H9 (cell line): ENCODE measurements at regions not wholly inside any gene's neighbourhood (a gene's known extent, or its start where the extent isn't known, plus 50 kb on each side); places are given as distances from the start of the nearest gene placed in this dataset.

Experiments
- DNase-seq: peaks from one replicate; pipeline ENCODE4 v3.0.0-alpha.2; 2017
- H2AFZ ChIP-seq: one replicate; pipeline ENCODE4 v1.6.1; 2013; ENCODE audit warnings: mild to moderate bottlenecking, low read length, control low read depth, moderate library complexity
- H2AK5ac ChIP-seq: 2 replicates; pipeline ENCODE4 v1.6.1; 2013; ENCODE audit warnings: low read length, control low read depth, mixed read lengths; ENCODE audit not compliant: insufficient read length
- H2BK120ac ChIP-seq: one replicate; pipeline ENCODE4 v1.6.1; 2013; ENCODE audit warnings: low read depth, mild to moderate bottlenecking, low read length, control low read depth, inconsistent platforms; ENCODE audit not compliant: poor library complexity, severe bottlenecking
- H2BK12ac ChIP-seq: 2 replicates; pipeline ENCODE4 v1.6.1; 2013; ENCODE audit warnings: low read length, control low read depth, mixed read lengths, low read depth; ENCODE audit not compliant: insufficient read length
- H2BK15ac ChIP-seq: 2 replicates; pipeline ENCODE4 v1.6.1; 2013; ENCODE audit warnings: low read depth, low read length, control low read depth
- H2BK20ac ChIP-seq: one replicate; pipeline ENCODE4 v1.6.1; 2013; ENCODE audit warnings: low read depth, mild to moderate bottlenecking, low read length, control low read depth, inconsistent platforms; ENCODE audit not compliant: poor library complexity, severe bottlenecking
- H2BK5ac ChIP-seq: 2 replicates; pipeline ENCODE4 v1.6.1; 2013; ENCODE audit warnings: low read length, control low read depth, mixed read lengths; ENCODE audit not compliant: insufficient read length
- H3K14ac ChIP-seq: 2 replicates; pipeline ENCODE4 v1.6.1; 2013; ENCODE audit warnings: low read length, control low read depth; ENCODE audit not compliant: insufficient read depth
- H3K18ac ChIP-seq: 2 replicates; pipeline ENCODE4 v1.6.1; 2013; ENCODE audit warnings: low read depth, mild to moderate bottlenecking, mixed read lengths, low read length, control low read depth; ENCODE audit not compliant: insufficient read length
- H3K23ac ChIP-seq: 2 replicates; pipeline ENCODE4 v1.6.1; 2013; ENCODE audit warnings: low read length, control low read depth, mixed read lengths, low read depth; ENCODE audit not compliant: insufficient read length
- H3K23me2 ChIP-seq: 2 replicates; pipeline ENCODE4 v1.6.1; 2013; ENCODE audit warnings: low read depth, mild to moderate bottlenecking, mixed read lengths, low read length, control low read depth; ENCODE audit not compliant: insufficient read length, poor library complexity, severe bottlenecking
- H3K27ac ChIP-seq: 2 replicates; pipeline ENCODE4 v1.5.1; 2013; ENCODE audit warnings: low read length, control low read depth, mixed read lengths, low read depth; ENCODE audit not compliant: insufficient read length
- H3K27me3 ChIP-seq: 2 replicates; pipeline ENCODE4 v1.6.1; 2013; ENCODE audit warnings: low read length, control low read depth, inconsistent platforms; ENCODE audit not compliant: insufficient read depth
- H3K4ac ChIP-seq: 2 replicates; pipeline ENCODE4 v1.6.1; 2013; ENCODE audit warnings: low read depth, mild to moderate bottlenecking, control low read depth, inconsistent platforms, low read length, moderate library complexity
- H3K4me1 ChIP-seq: 2 replicates; pipeline ENCODE4 v1.6.1; 2013; ENCODE audit warnings: low read length, control low read depth, inconsistent platforms; ENCODE audit not compliant: insufficient read depth
- H3K4me2 ChIP-seq: 2 replicates; pipeline ENCODE4 v1.6.1; 2013; ENCODE audit warnings: low read length, control low read depth, mixed read lengths; ENCODE audit not compliant: insufficient read length, insufficient read depth
- H3K56ac ChIP-seq: 2 replicates; pipeline ENCODE4 v1.6.1; 2013; ENCODE audit warnings: low read depth, mild to moderate bottlenecking, mixed read lengths, low read length, control low read depth; ENCODE audit not compliant: insufficient read length
- H3K79me1 ChIP-seq: 2 replicates; pipeline ENCODE4 v1.6.1; 2013; ENCODE audit warnings: low read depth, mild to moderate bottlenecking, moderate library complexity, low read length, control low read depth, inconsistent platforms; ENCODE audit not compliant: insufficient read depth, poor library complexity, severe bottlenecking
- H3K79me2 ChIP-seq: 2 replicates; pipeline ENCODE4 v1.6.1; 2013; ENCODE audit warnings: low read length, control low read depth, inconsistent platforms; ENCODE audit not compliant: insufficient read depth
- H3K9ac ChIP-seq: 2 replicates; pipeline ENCODE4 v1.6.1; 2013; ENCODE audit warnings: low read length, control low read depth, mixed read lengths; ENCODE audit not compliant: insufficient read length; ENCODE audit errors: extremely low read depth
- H3K9me3 ChIP-seq: one replicate; pipeline ENCODE4 v1.6.1; 2013; ENCODE audit warnings: low read depth, low read length, inconsistent platforms; ENCODE audit not compliant: control insufficient read depth
- H3T11ph ChIP-seq: one replicate; pipeline ENCODE4 v1.6.1; 2013; ENCODE audit warnings: mild to moderate bottlenecking, low read length, control low read depth, inconsistent platforms
- H4K20me1 ChIP-seq: one replicate; pipeline ENCODE4 v1.6.1; 2013; ENCODE audit not compliant: control insufficient read depth, insufficient read length, insufficient read depth
- H4K5ac ChIP-seq: 2 replicates; pipeline ENCODE4 v1.6.1; 2013; ENCODE audit warnings: low read depth, mild to moderate bottlenecking, mixed read lengths, low read length, control low read depth; ENCODE audit not compliant: insufficient read length
- H4K8ac ChIP-seq: replicated peaks from 2 replicates; pipeline ENCODE4 v1.6.1; 2013; ENCODE audit warnings: low read length, control low read depth, mixed read lengths, low read depth; ENCODE audit not compliant: insufficient read length
- H4K91ac ChIP-seq: 2 replicates; pipeline ENCODE4 v1.6.1; 2013; ENCODE audit warnings: low read depth, mild to moderate bottlenecking, moderate library complexity, mixed read lengths, low read length, control low read depth; ENCODE audit not compliant: insufficient read length
- H3K27ac Mint-ChIP-seq, 3 experiments: 2 replicates in 2 of 3; 3 replicates in 1 of 3; pipeline ENCODE4 v1.8.0; 2020 to 2021; ENCODE audit warnings: mixed read lengths in 3 of 3, mild to moderate bottlenecking in 1 of 3, moderate library complexity in 1 of 3
- H3K27me3 Mint-ChIP-seq: 2 replicates; pipeline ENCODE4 v1.8.0; 2021; ENCODE audit warnings: low read depth, mild to moderate bottlenecking, moderate library complexity, mixed read lengths
- H3K36me3 Mint-ChIP-seq, 3 experiments: 2 replicates in 2 of 3; 3 replicates in 1 of 3; pipeline ENCODE4 v1.8.0; 2020 to 2021; ENCODE audit warnings: low read depth in 3 of 3, mixed read lengths in 3 of 3; ENCODE audit not compliant: insufficient read depth in 1 of 3
- H3K4me1 Mint-ChIP-seq, 2 experiments: 2 replicates each; pipeline ENCODE4 v1.8.0; 2020; ENCODE audit warnings: mixed read lengths in 2 of 2
- H3K4me3 Mint-ChIP-seq, 2 experiments: 2 replicates in 1 of 2; 3 replicates in 1 of 2; pipeline ENCODE4 v1.8.0; 2020 to 2021; ENCODE audit warnings: mild to moderate bottlenecking in 2 of 2, mixed read lengths in 2 of 2, moderate library complexity in 1 of 2
- H3K9me3 Mint-ChIP-seq, 2 experiments: 2 replicates in 1 of 2; 3 replicates in 1 of 2; pipeline ENCODE4 v1.8.0; 2020; ENCODE audit warnings: mild to moderate bottlenecking in 2 of 2, mixed read lengths in 2 of 2, moderate library complexity in 1 of 2
- CTCF ChIP-seq: fragments of 200-600 bp; sonication (generic); conservative IDR thresholded peaks from 3 replicates; pipeline ENCODE4 v1.8.0; 2021; ENCODE audit warnings: antibody characterized with exemption, mild to moderate bottlenecking
- WGBS: extraction: QIAGEN DNeasy Blood & Tissue Kit; methylation state at CpG from one replicate; pipeline ENCODE4 v1.1.7; 2013; ENCODE audit warnings: missing lambda C conversion rate, low lambda C conversion rate, mixed read lengths; ENCODE audit not compliant: insufficient read length; ENCODE audit errors: extremely low coverage; 5-methylcytosine and 5-hydroxymethylcytosine counted together

GRCh38 chr13:80690208-80690607 lies 349.3 kb upstream of the SPRY2 start:
- H3T11ph ChIP-seq, result no peak overlapping the region
- H3K18ac ChIP-seq, result no peak overlapping the region
- no peaks in the 10 kb centered on the region for H3K79me1 ChIP-seq
- H2BK20ac ChIP-seq, result no peak overlapping the region
- Mint-ChIP-seq H3K36me3 (peaks cover 6 to 15% (median 14%) of the 10 kb centered on the region in 3 experiments), H3K27me3 (no peaks in the 10 kb centered on the region; the same call in 1 of the 2 replicates), H3K4me3 (no peak overlapping the region), H3K4me1 (peaks cover 7 to 12% of the 10 kb centered on the region in 2 experiments), H3K9me3 (peaks cover 3 to 16% of the 10 kb centered on the region in 2 experiments; a peak in 4 of 5 replicates), H3K27ac (no peak overlapping the region)
- H3K9me3 ChIP-seq, result no peaks in the 10 kb centered on the region
- H2AK5ac ChIP-seq, result no peak overlapping the region
- no peak overlapping the region for H2BK15ac ChIP-seq
- TF ChIP-seq CTCF, result no peak
- H4K91ac ChIP-seq, result no peak overlapping the region
- H2BK12ac ChIP-seq, result no peak overlapping the region
- H3K4me1 ChIP-seq, result no peaks in the 10 kb centered on the region
- no peaks in the 10 kb centered on the region for H3K79me2 ChIP-seq
- H2AFZ ChIP-seq, result no peak overlapping the region
- no peak overlapping the region for H3K14ac ChIP-seq
- H3K23me2 ChIP-seq, result no peaks in the 10 kb centered on the region
- WGBS, result no CpG with 5 or more reads among the region's 3 CpGs
- H3K9ac ChIP-seq, result no peak overlapping the region
- H2BK120ac ChIP-seq, result no peak overlapping the region
- H4K20me1 ChIP-seq, result no peaks in the 10 kb centered on the region
- no peaks in the 10 kb centered on the region for H3K27me3 ChIP-seq
- H3K23ac ChIP-seq, result no peak overlapping the region
- H3K56ac ChIP-seq, result no peak overlapping the region
- H3K4ac ChIP-seq, result no peak overlapping the region
- no peak overlapping the region for H3K27ac ChIP-seq
- no peak for DNase-seq
- H3K4me2 ChIP-seq, result no peak overlapping the region
- no peak overlapping the region for H4K5ac ChIP-seq
- no peak overlapping the region for H2BK5ac ChIP-seq
- no peak overlapping the region for H4K8ac ChIP-seq
